ENCODE measurements at regions not wholly inside any gene's neighbourhood (a gene's known extent, or its start where the extent isn't known, plus 50 kb on each side); places are given as distances from the start of the nearest gene placed in this dataset.

- no peak overlapping the region for H3K4me3 ChIP-seq
- no peak overlapping the region for H3K27ac ChIP-seq
- DNase-seq (ENCODE audit: low read depth in 1 of 2, low spot score in 1 of 2), result peak in 1 of 2 donors; percentile 86
These were observed 90.1 kb upstream of the PIK3CG start for GRCh38 chr7:106774768-106775551.

GRCh38 chr7:106775552-106775936 is 89.5 kb upstream of the PIK3CG start:
- DNase-seq (ENCODE audit: low read depth in 1 of 2, low spot score in 1 of 2), result peak in 1 of 2 donors; percentile 74
- Histone ChIP-seq H3K4me3 (no peak overlapping the region), H3K27ac (no peak overlapping the region), H3K4me1 (ENCODE audit: low read depth) (no peaks in the 10 kb centered on the region), H3K36me3 (no peaks in the 10 kb centered on the region), H3K27me3 (no peaks in the 10 kb centered on the region), H3K9me3 (ENCODE audit: low read depth) (no peaks in the 10 kb centered on the region)
- TF ChIP-seq, protein P1, sequence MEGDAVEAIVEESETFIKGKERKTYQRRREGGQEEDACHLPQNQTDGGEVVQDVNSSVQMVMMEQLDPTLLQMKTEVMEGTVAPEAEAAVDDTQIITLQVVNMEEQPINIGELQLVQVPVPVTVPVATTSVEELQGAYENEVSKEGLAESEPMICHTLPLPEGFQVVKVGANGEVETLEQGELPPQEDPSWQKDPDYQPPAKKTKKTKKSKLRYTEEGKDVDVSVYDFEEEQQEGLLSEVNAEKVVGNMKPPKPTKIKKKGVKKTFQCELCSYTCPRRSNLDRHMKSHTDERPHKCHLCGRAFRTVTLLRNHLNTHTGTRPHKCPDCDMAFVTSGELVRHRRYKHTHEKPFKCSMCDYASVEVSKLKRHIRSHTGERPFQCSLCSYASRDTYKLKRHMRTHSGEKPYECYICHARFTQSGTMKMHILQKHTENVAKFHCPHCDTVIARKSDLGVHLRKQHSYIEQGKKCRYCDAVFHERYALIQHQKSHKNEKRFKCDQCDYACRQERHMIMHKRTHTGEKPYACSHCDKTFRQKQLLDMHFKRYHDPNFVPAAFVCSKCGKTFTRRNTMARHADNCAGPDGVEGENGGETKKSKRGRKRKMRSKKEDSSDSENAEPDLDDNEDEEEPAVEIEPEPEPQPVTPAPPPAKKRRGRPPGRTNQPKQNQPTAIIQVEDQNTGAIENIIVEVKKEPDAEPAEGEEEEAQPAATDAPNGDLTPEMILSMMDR (IDR thresholded peaks at IDR 0.05; ENCODE audit: low read depth, low read length), result no peak

More at GRCh38 chr7:106774768-106775551, 90.1 kb upstream of the PIK3CG start:
- no peaks in the 10 kb centered on the region for H3K27me3 ChIP-seq
- H3K36me3 ChIP-seq, result no peaks in the 10 kb centered on the region
- no peaks in the 10 kb centered on the region for H3K4me1 ChIP-seq (ENCODE audit: low read depth)
- H3K9me3 ChIP-seq (ENCODE audit: low read depth), result no peaks in the 10 kb centered on the region
- TF ChIP-seq, protein P1 (IDR thresholded peaks at IDR 0.05; ENCODE audit: low read depth, low read length), result no peak

DNA sequence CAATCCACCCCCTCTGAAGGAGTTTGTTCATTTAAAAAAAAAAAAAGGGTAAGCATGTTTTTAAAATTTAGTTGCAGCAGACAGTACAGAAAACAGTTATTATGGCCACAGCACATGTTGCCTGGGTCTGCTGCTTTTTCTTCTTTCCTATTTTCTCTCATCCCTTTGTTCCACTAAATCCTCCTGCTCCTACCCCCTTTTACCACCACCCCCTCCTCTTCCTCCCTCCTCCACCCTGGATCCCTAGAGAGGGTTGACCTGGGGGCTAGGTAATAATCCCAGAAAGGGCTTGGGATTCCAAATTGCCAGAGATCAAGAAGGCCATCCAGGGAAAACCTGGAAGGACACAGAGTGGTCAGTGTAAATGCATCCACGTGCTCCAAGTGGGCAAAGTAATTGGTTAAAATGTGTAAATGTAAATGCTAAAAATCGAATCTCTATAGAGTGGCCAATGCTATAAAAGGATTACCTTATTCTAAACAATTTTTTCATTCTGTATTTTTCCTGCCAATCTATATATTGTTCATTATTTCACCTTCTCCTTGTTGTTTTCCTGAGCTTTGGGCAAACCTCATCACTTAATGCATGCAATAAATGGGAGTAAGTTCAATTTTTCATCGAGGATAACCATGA is 89.0 kb upstream of the PIK3CG start:
- no peaks in the 10 kb centered on the region for H3K4me1 ChIP-seq (ENCODE audit: low read depth)
- no peak for DNase-seq (ENCODE audit: low read depth in 1 of 2, low spot score in 1 of 2)
- H3K27ac ChIP-seq, result no peak overlapping the region
- no peaks in the 10 kb centered on the region for H3K36me3 ChIP-seq
- TF ChIP-seq, protein P1 (IDR thresholded peaks at IDR 0.05; ENCODE audit: low read depth, low read length), result no peak
- no peak overlapping the region for H3K4me3 ChIP-seq
- H3K27me3 ChIP-seq, result no peaks in the 10 kb centered on the region
- no peaks in the 10 kb centered on the region for H3K9me3 ChIP-seq (ENCODE audit: low read depth)

- no peaks in the 10 kb centered on the region for H3K4me1 ChIP-seq (ENCODE audit: low read depth)
- TF ChIP-seq, protein P1 (IDR thresholded peaks at IDR 0.05; ENCODE audit: low read depth, low read length), result no peak
- H3K36me3 ChIP-seq, result no peaks in the 10 kb centered on the region
- no peaks in the 10 kb centered on the region for H3K27me3 ChIP-seq
- H3K9me3 ChIP-seq (ENCODE audit: low read depth), result no peaks in the 10 kb centered on the region
- H3K27ac ChIP-seq, result no peak overlapping the region
- DNase-seq (ENCODE audit: low read depth in 1 of 2, low spot score in 1 of 2), result no peak
- no peak overlapping the region for H3K4me3 ChIP-seq
These were observed 88.3 kb upstream of the PIK3CG start for GRCh38 chr7:106776618-106777347.

- TF ChIP-seq, protein P1 (IDR thresholded peaks at IDR 0.05; ENCODE audit: low read depth, low read length), result no peak
- Histone ChIP-seq H3K9me3 (ENCODE audit: low read depth) (no peaks in the 10 kb centered on the region), H3K36me3 (no peaks in the 10 kb centered on the region), H3K4me3 (no peak overlapping the region), H3K27ac (no peak overlapping the region), H3K27me3 (no peaks in the 10 kb centered on the region), H3K4me1 (ENCODE audit: low read depth) (no peaks in the 10 kb centered on the region)
- no peak for DNase-seq (ENCODE audit: low read depth in 1 of 2, low spot score in 1 of 2)
These were observed 87.3 kb upstream of the PIK3CG start for GRCh38 chr7:106777674-106778299.

Measured in cardiac muscle cell (in vitro differentiated cells and primary cell).